GM12878 (cell line): ENCODE measurements at regions not wholly inside any gene's neighbourhood (a gene's known extent, or its start where the extent isn't known, plus 50 kb on each side); places are given as distances from the start of the nearest gene placed in this dataset.
A peak's percentile ranks its signal among the peaks of the same experiment; 100 is the strongest.

Experiments
- ATAC-seq: fragments of 200-7000 bp; cut with Tn5 transposase; 3 replicates; pipeline ENCODE4 v1.9.1; 2020; ENCODE audit warnings: mild to moderate bottlenecking, moderate library complexity
- BruUV-seq: library from RNA; stranded (reverse); fragments of 400-500 nt; replicated peaks from 2 replicates; lab custom pipeline; 2021; lab: Mats Ljungman, UMichigan
- CTCF ChIA-PET: fragments of 300-600 bp; sonication (Branson Sonifier 250); formaldehyde crosslinking; extraction: SDS; loops from one replicate; lab custom pipeline; 2021; ENCODE audit warnings: inconsistent platforms; lab: Yijun Ruan, JAX
- POLR2A ChIA-PET: fragments of 350-600 bp; formaldehyde crosslinking; extraction: SDS; loops from one replicate; lab custom pipeline; 2021; ENCODE audit warnings: inconsistent platforms; lab: Charles Lee
- RAD21 ChIA-PET: fragments of 300-600 bp; sonication (Branson Sonifier 250); formaldehyde crosslinking; loops from one replicate; lab custom pipeline; 2023; ENCODE audit warnings: antibody characterized with exemption; ENCODE audit not compliant: unreplicated experiment; lab: Charles Lee
- SMC1A ChIA-PET: fragments of 300-600 bp; sonication (Branson Sonifier 250); formaldehyde crosslinking; loops from one replicate; lab custom pipeline; 2023; ENCODE audit not compliant: unreplicated experiment, uncharacterized antibody; lab: Charles Lee
- DNase-seq: peaks from one replicate; pipeline ENCODE4 v3.0.0-alpha.2; 2011; ENCODE audit warnings: low read depth, low spot score
- FAIRE-seq: peaks from 3 replicates; lab custom pipeline; 2011; peaks lifted over from hg19 to GRCh38; lab: Jason Lieb, UNC
- H2AFZ ChIP-seq: 2 replicates; pipeline ENCODE4 v1.6.0; 2011; ENCODE audit warnings: low read depth, low read length, control low read depth; ENCODE audit not compliant: control insufficient read depth
- H3K27ac ChIP-seq: 2 replicates; pipeline ENCODE4 v1.5.1; 2011; ENCODE audit warnings: control low read depth; ENCODE audit not compliant: control insufficient read depth, insufficient read depth
- H3K27me3 ChIP-seq, 2 experiments: replicated peaks in 1 of 2; 2 replicates each; pipeline versions ENCODE4 v1.6.0 to v1.6.1; 2011; ENCODE audit warnings: low read length in 1 of 2; ENCODE audit not compliant: control insufficient read depth in 2 of 2, insufficient read depth in 2 of 2
- H3K36me3 ChIP-seq, 2 experiments: 2 replicates each; pipeline ENCODE4 v1.5.1; 2011; ENCODE audit warnings: low read length in 1 of 2; ENCODE audit not compliant: control insufficient read depth in 2 of 2, insufficient read depth in 2 of 2
- H3K4me1 ChIP-seq: 2 replicates; pipeline ENCODE4 v1.6.1; 2011; ENCODE audit warnings: mild to moderate bottlenecking, low read length, moderate library complexity, mixed read lengths; ENCODE audit not compliant: control insufficient read depth, insufficient read depth
- H3K4me2 ChIP-seq: 2 replicates; pipeline ENCODE4 v1.6.0; 2011; ENCODE audit warnings: control low read depth; ENCODE audit not compliant: control insufficient read depth, insufficient read depth
- H3K4me3 ChIP-seq: fragments of 200-600 bp; sonication (generic); 2 replicates; pipeline ENCODE4 v1.5.1; 2016
- H3K79me2 ChIP-seq: 2 replicates; pipeline ENCODE4 v1.6.0; 2011; ENCODE audit warnings: low read length; ENCODE audit not compliant: control insufficient read depth, insufficient read depth
- H3K9ac ChIP-seq: 2 replicates; pipeline ENCODE4 v1.8.0; 2011; ENCODE audit warnings: low read length, control low read depth, mixed read lengths; ENCODE audit not compliant: control insufficient read depth, insufficient read depth
- H3K9me3 ChIP-seq: replicated peaks from 3 replicates; pipeline ENCODE4 v1.5.1; 2011; ENCODE audit warnings: mild to moderate bottlenecking, low read length; ENCODE audit not compliant: control insufficient read depth, insufficient read depth
- H4K20me1 ChIP-seq: 2 replicates; pipeline ENCODE4 v1.6.0; 2011; ENCODE audit not compliant: control insufficient read depth, insufficient read depth
- ESRRA ChIP-seq: IDR thresholded peaks from 2 replicates; pipeline ENCODE4 v1.6.1; 2012; ENCODE audit warnings: mild to moderate bottlenecking, low read length, improper control_type of control experiment
- FOXK2 ChIP-seq: fragments of 450-650 bp; IDR thresholded peaks from 2 replicates; pipeline ENCODE4 v1.6.1; 2017; ENCODE audit warnings: mild to moderate bottlenecking, moderate library complexity
- HDGF ChIP-seq: fragments of 450-650 bp; IDR thresholded peaks from 2 replicates; pipeline ENCODE4 v1.6.1; 2016; ENCODE audit warnings: antibody characterized with exemption
- MEF2A ChIP-seq: IDR thresholded peaks from 2 replicates; pipeline ENCODE4 v1.6.1; 2011; ENCODE audit warnings: low read depth, mild to moderate bottlenecking, low read length, moderate library complexity; ENCODE audit not compliant: insufficient read depth
- MEF2B ChIP-seq: fragments of 450-650 bp; IDR thresholded peaks from 2 replicates; pipeline ENCODE4 v1.6.1; 2018; ENCODE audit warnings: mild to moderate bottlenecking, moderate library complexity; ENCODE audit not compliant: partially characterized antibody, poor library complexity, severe bottlenecking
- MYC ChIP-seq: IDR thresholded peaks from 2 replicates; pipeline ENCODE4 v1.6.1; 2011; ENCODE audit warnings: mild to moderate bottlenecking, low read length, moderate library complexity, inconsistent platforms; ENCODE audit not compliant: insufficient read depth, insufficient replicate concordance, insufficient read length, severe bottlenecking
- POLR2A ChIP-seq: IDR thresholded peaks from 2 replicates; pipeline ENCODE4 v1.6.1; 2011; ENCODE audit warnings: low read depth, mild to moderate bottlenecking, low read length
- POU2F2 ChIP-seq: IDR thresholded peaks from 3 replicates; pipeline ENCODE4 v1.6.1; 2011; ENCODE audit warnings: low read depth, mild to moderate bottlenecking, low read length, borderline replicate concordance
- ZBED1 ChIP-seq: IDR thresholded peaks from 2 replicates; pipeline ENCODE4 v1.6.1; 2016; ENCODE audit warnings: borderline replicate concordance
- WGBS: methylation state at CpG from one replicate; pipeline ENCODE4 v1.1.6; 2016; ENCODE audit warnings: low lambda C conversion rate; ENCODE audit not compliant: insufficient replicate concordance, insufficient coverage; ENCODE audit errors: missing lambda C conversion rate; 5-methylcytosine and 5-hydroxymethylcytosine counted together
- in situ Hi-C: fragments of 300-500 bp; cut with MboI; formaldehyde crosslinking; loops from 9 replicates; pipeline ENCODE4 v1.14.3; 2018; ENCODE audit warnings: mixed read lengths
- intact Hi-C: fragments of 100-400 bp; cut with micrococcal nuclease; formaldehyde crosslinking; loops from one replicate; pipeline ENCODE4 v1.14.2; 2022; ENCODE audit not compliant: unreplicated experiment
- TF ChIP-seq, protein P1 (sequence below): IDR thresholded peaks from 2 replicates; pipeline ENCODE4 v1.6.1; 2012; ENCODE audit warnings: improper control_type of control experiment, low read depth, low read length; ENCODE audit not compliant: insufficient replicate concordance

DNA sequence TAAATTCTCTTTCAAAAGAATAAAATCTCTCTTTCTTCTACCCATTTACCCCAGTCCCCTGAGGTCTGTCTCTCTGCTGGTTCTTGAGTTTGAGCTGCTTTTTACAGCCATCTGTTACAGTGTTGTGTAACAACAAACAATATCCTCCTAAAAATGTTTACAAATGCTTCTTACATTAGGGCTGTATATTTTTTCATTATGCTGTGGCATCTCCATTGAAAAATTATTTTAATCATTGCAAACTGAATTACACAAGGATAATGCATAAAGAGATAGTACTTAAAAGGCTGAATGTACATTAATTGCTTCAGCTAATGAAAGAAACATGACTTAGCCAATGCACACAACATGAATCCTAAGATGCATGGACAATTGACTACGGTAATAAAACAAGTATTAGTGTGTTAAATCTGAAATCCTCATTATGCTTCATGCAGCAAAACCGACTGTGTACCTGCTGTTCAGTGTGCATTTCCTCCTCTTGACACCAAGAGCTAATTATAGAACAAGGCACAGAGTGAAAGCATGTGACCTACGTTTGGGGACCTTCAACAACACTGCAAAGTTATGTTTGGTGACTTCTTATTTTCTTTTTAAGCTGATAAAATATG is 181.7 kb upstream of the RHOBTB1 start:
- FAIRE-seq (peak; percentile 62), DNase-seq (no peak), ATAC-seq (peak; percentile 76)
- Histone ChIP-seq H3K4me1 (peaks cover 9% of the 10 kb centered on the region), H2AFZ (peak overlapping the region; percentile 64), H3K9me3 (no peaks in the 10 kb centered on the region; the same call in 1 of the 3 replicates), H3K36me3 (no peaks in the 10 kb centered on the region), H3K27ac (no peak overlapping the region), H3K4me2 (peak overlapping the region; percentile 43; the same call in 1 of the 2 replicates), H4K20me1 (no peaks in the 10 kb centered on the region), H3K27me3 (no peaks in the 10 kb centered on the region), H3K9ac (no peak overlapping the region), H3K4me3 (no peak overlapping the region), H3K79me2 (no peaks in the 10 kb centered on the region)
- no TSS peak for BruUV-seq
- intact Hi-C loops (no loop called here), in situ Hi-C loops (loop anchor here (25.0 kb wide), 1 partner anchor 712 kb away; no protein-coding TSS in a partner anchor)
- RAD21 ChIA-PET: interaction anchor here (1.0 to 1.2 kb wide), 2 partner anchors 9 to 15 kb away, joined by 5 to 6 read pairs; no protein-coding TSS in a partner anchor
- no peak for TF ChIP-seq POLR2A
- peak; percentile 86 for TF ChIP-seq MEF2A
- peak; percentile 64 for TF ChIP-seq MEF2B
- TF ChIP-seq FOXK2: no peak
- WGBS: 0% methylated on average over 3 of the region's 3 CpGs
- CTCF ChIA-PET: no interaction called here
- POLR2A ChIA-PET: interaction anchor here (0.5 kb wide), 1 partner anchor 51 kb away, joined by 3 read pairs; no protein-coding TSS in a partner anchor
- SMC1A ChIA-PET: interaction anchor here (0.6 to 1.3 kb wide), 3 partner anchors 9 to 337 kb away, joined by 3 to 7 read pairs (median 3); no protein-coding TSS in a partner anchor

DNA sequence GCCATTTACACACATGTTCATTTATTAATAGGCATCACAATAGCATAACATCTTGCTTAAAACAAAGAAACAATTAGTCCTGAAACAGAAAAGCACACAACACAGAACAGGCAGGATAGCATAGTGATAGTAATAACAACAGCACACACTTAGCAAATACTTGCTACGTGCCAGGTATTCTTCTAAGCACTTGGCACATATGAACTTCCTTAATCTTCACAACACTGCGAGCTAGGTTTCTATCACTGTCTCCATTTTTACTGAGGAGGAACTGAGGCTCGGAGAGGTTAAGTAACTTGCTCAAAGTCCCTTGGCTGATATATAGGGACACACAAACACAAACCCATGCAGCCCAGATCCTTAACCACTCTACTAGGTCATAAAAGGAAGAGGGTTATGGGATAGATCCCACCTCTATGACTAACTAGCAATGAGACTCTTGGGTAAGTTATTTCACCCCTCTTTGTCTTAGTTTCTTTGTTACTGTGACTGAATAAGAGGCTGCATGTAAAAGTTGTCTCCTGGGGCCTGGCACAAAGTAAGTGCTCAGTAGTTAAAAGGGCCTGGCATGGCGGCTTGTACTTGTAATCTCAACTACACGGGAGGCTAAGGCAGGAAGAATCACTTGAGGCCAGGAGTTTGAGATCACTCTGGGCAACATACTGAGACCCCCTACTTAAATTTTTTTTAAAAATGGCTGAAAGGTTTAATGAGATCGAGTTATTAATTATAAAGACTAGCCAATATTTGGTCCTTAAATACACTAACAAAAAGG is 181.0 kb upstream of the RHOBTB1 start:
- no peak overlapping the region for H3K4me2 ChIP-seq
- intact Hi-C loops (no loop called here), in situ Hi-C loops (loop anchor here (25.0 kb wide), 1 partner anchor 712 kb away; no protein-coding TSS in a partner anchor)
- H3K9ac ChIP-seq: no peak overlapping the region
- H3K4me3 ChIP-seq: no peak overlapping the region
- peak overlapping the region; percentile 46 for H2AFZ ChIP-seq
- FAIRE-seq (no peak), ATAC-seq (no peak), DNase-seq (no peak)
- no peaks in the 10 kb centered on the region for H4K20me1 ChIP-seq
- no peaks in the 10 kb centered on the region for H3K79me2 ChIP-seq
- ChIA-PET SMC1A (interaction anchor here (1.3 kb wide), 1 partner anchor 10 kb away, joined by 7 read pairs; no protein-coding TSS in a partner anchor), CTCF (no interaction called here), RAD21 (interaction anchor here (1.2 kb wide), 1 partner anchor 10 kb away, joined by 6 read pairs; no protein-coding TSS in a partner anchor), POLR2A (no interaction called here)
- H3K27ac ChIP-seq: no peak overlapping the region
- H3K4me1 ChIP-seq: peaks cover 9% of the 10 kb centered on the region
- H3K27me3 ChIP-seq: no peaks in the 10 kb centered on the region
- BruUV-seq: no TSS peak
- WGBS: 36% methylated on average over 6 of the region's 6 CpGs
- H3K36me3 ChIP-seq: no peaks in the 10 kb centered on the region
- no peaks in the 10 kb centered on the region; the same call in 1 of the 3 replicates for H3K9me3 ChIP-seq
- TF ChIP-seq ZBED1: no peak
- no peak for TF ChIP-seq ESRRA
- no peak for TF ChIP-seq MYC
- TF ChIP-seq, protein P1, sequence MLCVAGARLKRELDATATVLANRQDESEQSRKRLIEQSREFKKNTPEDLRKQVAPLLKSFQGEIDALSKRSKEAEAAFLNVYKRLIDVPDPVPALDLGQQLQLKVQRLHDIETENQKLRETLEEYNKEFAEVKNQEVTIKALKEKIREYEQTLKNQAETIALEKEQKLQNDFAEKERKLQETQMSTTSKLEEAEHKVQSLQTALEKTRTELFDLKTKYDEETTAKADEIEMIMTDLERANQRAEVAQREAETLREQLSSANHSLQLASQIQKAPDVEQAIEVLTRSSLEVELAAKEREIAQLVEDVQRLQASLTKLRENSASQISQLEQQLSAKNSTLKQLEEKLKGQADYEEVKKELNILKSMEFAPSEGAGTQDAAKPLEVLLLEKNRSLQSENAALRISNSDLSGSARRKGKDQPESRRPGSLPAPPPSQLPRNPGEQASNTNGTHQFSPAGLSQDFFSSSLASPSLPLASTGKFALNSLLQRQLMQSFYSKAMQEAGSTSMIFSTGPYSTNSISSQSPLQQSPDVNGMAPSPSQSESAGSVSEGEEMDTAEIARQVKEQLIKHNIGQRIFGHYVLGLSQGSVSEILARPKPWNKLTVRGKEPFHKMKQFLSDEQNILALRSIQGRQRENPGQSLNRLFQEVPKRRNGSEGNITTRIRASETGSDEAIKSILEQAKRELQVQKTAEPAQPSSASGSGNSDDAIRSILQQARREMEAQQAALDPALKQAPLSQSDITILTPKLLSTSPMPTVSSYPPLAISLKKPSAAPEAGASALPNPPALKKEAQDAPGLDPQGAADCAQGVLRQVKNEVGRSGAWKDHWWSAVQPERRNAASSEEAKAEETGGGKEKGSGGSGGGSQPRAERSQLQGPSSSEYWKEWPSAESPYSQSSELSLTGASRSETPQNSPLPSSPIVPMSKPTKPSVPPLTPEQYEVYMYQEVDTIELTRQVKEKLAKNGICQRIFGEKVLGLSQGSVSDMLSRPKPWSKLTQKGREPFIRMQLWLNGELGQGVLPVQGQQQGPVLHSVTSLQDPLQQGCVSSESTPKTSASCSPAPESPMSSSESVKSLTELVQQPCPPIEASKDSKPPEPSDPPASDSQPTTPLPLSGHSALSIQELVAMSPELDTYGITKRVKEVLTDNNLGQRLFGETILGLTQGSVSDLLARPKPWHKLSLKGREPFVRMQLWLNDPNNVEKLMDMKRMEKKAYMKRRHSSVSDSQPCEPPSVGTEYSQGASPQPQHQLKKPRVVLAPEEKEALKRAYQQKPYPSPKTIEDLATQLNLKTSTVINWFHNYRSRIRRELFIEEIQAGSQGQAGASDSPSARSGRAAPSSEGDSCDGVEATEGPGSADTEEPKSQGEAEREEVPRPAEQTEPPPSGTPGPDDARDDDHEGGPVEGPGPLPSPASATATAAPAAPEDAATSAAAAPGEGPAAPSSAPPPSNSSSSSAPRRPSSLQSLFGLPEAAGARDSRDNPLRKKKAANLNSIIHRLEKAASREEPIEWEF: no peak
- no peak for TF ChIP-seq HDGF
- no peak for TF ChIP-seq POU2F2
